Ovary (tissue), 7 donors: ENCODE measurements at regions not wholly inside any gene's neighbourhood (a gene's known extent, or its start where the extent isn't known, plus 50 kb on each side); places are given as distances from the start of the nearest gene placed in this dataset.

Source experiments
- DNase-seq, 5 donors: peaks; one replicate each; pipeline ENCODE4 v3.0.0-alpha.2; 2019 to 2020
- H3K27ac ChIP-seq, 2 donors: fragments of 200-600 bp; one replicate each; pipeline versions ENCODE4 v1.5.1 to v1.8.0; 2019 to 2022
- H3K27me3 ChIP-seq: fragments of 200-600 bp; one replicate; pipeline ENCODE4 v1.8.0; 2022
- H3K36me3 ChIP-seq: fragments of 200-600 bp; sonication (generic); one replicate; pipeline ENCODE4 v1.5.1; 2019
- H3K4me1 ChIP-seq: one replicate; pipeline ENCODE4 v1.8.1; 2013; ENCODE audit warnings: mild to moderate bottlenecking, moderate library complexity; ENCODE audit not compliant: insufficient read depth
- H3K4me3 ChIP-seq: fragments of 200-600 bp; sonication (generic); one replicate; pipeline ENCODE4 v1.5.1; 2017
- H3K9me3 ChIP-seq, 2 donors: fragments of 200-600 bp in 1 of 2; sonication (generic) in 1 of 2; one replicate each; pipeline versions ENCODE4 v1.5.1 to v1.8.1; 2013 to 2019; ENCODE audit warnings: mild to moderate bottlenecking in 1 of 2, moderate library complexity in 1 of 2
- CTCF ChIP-seq, 3 donors: fragments of 450-650 bp in 2 of 3; fragments of 200-600 bp in 1 of 3; IDR thresholded peaks; one replicate each; pipeline versions ENCODE4 v1.5.1 to v1.8.0; 2016 to 2022; ENCODE audit warnings: antibody characterized with exemption in 3 of 3, mild to moderate bottlenecking in 1 of 3
- EP300 ChIP-seq: sonication (generic); formaldehyde crosslinking; IDR thresholded peaks from one replicate; pipeline ENCODE4 v1.6.1; 2017; ENCODE audit warnings: antibody characterized with exemption
- POLR2A ChIP-seq: fragments of 450-650 bp; IDR thresholded peaks from one replicate; pipeline ENCODE4 v1.6.1; 2017; ENCODE audit warnings: antibody characterized with exemption, mild to moderate bottlenecking, moderate library complexity
- WGBS, 3 donors: extraction: QIAGEN DNeasy Blood & Tissue Kit in 1 of 3; methylation state at CpG; one replicate each; pipeline versions ENCODE4 v1.1.5 to v1.1.7; 2013 to 2017; 5-methylcytosine and 5-hydroxymethylcytosine counted together
- intact Hi-C, 4 donors: fragments of 100-400 bp; cut with DNase I; formaldehyde crosslinking; loops; one replicate each; pipeline versions ENCODE4 v1.11.0 to v1.15.1; 2022 to 2023
- donor health status: DM: no; HTN: no; CAD: no; lungs with moderate emphysema.
- donor health status: DM: no; HTN: no; CAD: no.
- donor health status: Bipolar disorder and iron deficiency.
- donor health status: DM: no; HTN: no; CAD: no.
- donor health status: DM: yes; HTN: yes; CAD: no.

DNA sequence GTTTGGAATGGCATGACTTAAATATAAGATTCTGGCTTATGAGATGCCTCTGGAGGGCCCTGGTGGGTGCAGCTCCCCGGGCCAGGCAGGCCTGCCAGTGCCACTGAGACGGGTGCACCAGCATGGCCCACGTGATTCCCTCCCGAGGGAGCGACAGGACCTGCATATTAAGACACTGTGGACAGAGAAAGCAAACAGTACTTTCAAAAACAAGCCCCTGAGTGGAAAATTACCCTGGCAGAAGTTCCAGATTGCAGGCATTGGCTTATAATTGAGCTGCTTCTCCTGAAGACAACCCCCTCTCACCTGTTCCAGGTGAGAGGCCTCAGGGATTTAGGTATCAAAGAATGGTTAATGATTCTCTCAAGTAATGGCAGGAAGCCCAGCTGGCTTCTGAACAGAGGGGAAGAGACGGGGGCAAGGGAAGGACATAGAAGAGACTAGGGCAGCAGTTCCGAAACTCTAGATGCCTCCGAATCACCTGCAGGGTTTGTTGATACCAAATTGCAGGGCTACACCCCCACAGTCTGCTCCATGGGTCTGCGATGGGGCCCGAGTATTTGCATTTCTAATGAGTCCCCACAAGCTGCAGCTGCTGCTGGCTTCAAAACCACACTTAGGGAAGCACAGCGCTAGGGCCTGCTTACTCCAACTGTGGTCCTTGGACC, 66.0 kb upstream of the DOCK1 start:
- Histone ChIP-seq H3K4me3 (no peak overlapping the region), H3K27ac (no peak overlapping the region), H3K36me3 (no peaks in the 10 kb centered on the region), H3K4me1 (no peaks in the 10 kb centered on the region), H3K9me3 (no peaks in the 10 kb centered on the region), H3K27me3 (no peaks in the 10 kb centered on the region)
- intact Hi-C loops = no loop called here
- 27 to 42% (median 32%) methylated on average over 11 of the region's 11 CpGs for WGBS, 3 donors
- no peak for DNase-seq
- TF ChIP-seq CTCF (IDR thresholded peaks at IDR 0.05) (no peak), POLR2A (no peak), EP300 (no peak)

DNA sequence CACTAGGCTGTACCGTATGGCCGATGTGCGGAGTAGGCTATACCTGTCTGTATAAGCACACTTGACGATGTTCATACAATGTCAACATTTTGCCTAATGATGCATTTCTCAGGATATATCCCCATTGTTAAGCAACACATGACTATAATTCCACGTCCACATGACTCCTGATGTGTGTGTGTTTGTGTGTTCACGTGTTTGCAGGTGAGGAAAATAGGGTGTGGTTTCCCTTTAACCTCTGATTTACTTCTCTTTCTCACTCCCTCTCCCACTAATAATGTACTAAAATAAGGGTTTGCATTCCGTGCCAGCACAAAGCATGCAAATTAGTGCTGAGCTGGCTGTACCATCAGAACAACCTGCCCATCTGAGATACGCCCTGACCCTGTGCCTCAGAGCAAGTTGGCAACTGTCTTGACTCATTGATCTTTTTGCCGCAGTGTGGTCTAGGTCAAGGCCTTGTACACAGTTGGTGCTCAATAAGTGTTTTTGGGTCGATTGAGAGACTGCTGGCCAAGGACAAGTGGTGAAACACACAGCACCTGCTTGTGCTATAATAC, 64.6 kb upstream of the DOCK1 start:
- Histone ChIP-seq H3K27me3 (no peaks in the 10 kb centered on the region), H3K4me1 (no peaks in the 10 kb centered on the region), H3K4me3 (no peak overlapping the region), H3K9me3 (no peaks in the 10 kb centered on the region), H3K36me3 (no peaks in the 10 kb centered on the region), H3K27ac (no peak overlapping the region)
- TF ChIP-seq EP300 = no peak
- no peak for TF ChIP-seq POLR2A
- TF ChIP-seq CTCF (IDR thresholded peaks at IDR 0.05) = no peak
- 85 to 87% (median 87%) methylated on average over 10 of the region's 10 CpGs for WGBS, 3 donors
- intact Hi-C loops = no loop called here
- DNase-seq = no peak

GRCh38 chr10:126841341-126841895, 63.8 kb upstream of the DOCK1 start:
- TF ChIP-seq EP300 (no peak), POLR2A (no peak), CTCF (IDR thresholded peaks at IDR 0.05) (no peak)
- intact Hi-C loops = no loop called here
- WGBS, 3 donors = 44 to 51% (median 48%) methylated on average over 5 of the region's 5 CpGs

GRCh38 chr10:126842356-126842755, 62.9 kb upstream of the DOCK1 start:
- no peak overlapping the region for H3K27ac ChIP-seq
- no peaks in the 10 kb centered on the region for H3K36me3 ChIP-seq
- 86 to 91% (median 88%) methylated on average over 4 of the region's 4 CpGs for WGBS, 3 donors
- no peaks in the 10 kb centered on the region for H3K27me3 ChIP-seq
- intact Hi-C loops = no loop called here
- no peaks in the 10 kb centered on the region for H3K4me1 ChIP-seq
- DNase-seq = no peak
- H3K9me3 ChIP-seq = no peaks in the 10 kb centered on the region
- TF ChIP-seq POLR2A (no peak), EP300 (no peak), CTCF (IDR thresholded peaks at IDR 0.05) (no peak)
- no peak overlapping the region for H3K4me3 ChIP-seq

More at GRCh38 chr10:126841341-126841895, 63.8 kb upstream of the DOCK1 start:
- DNase-seq = no peak
- H3K27me3 ChIP-seq = no peaks in the 10 kb centered on the region
- no peak overlapping the region for H3K4me3 ChIP-seq
- no peaks in the 10 kb centered on the region for H3K9me3 ChIP-seq
- H3K27ac ChIP-seq = no peak overlapping the region
- H3K36me3 ChIP-seq = no peaks in the 10 kb centered on the region
- H3K4me1 ChIP-seq = no peaks in the 10 kb centered on the region
